Uterus (tissue), 2 donors: ENCODE measurements at regions not wholly inside any gene's neighbourhood (a gene's known extent, or its start where the extent isn't known, plus 50 kb on each side); places are given as distances from the start of the nearest gene placed in this dataset.

ENCODE experiments used
- POLR2A ChIP-seq, 2 donors: fragments of 450-650 bp; IDR thresholded peaks; one replicate each; pipeline ENCODE4 v1.6.1; 2016; ENCODE audit warnings: antibody characterized with exemption in 2 of 2, mild to moderate bottlenecking in 1 of 2, moderate library complexity in 1 of 2
- TF ChIP-seq, protein P1 (sequence below), 4 experiments: fragments of 200-600 bp in 2 of 4; fragments of 450-650 bp in 2 of 4; sonication (generic) in 2 of 4; IDR thresholded peaks; one replicate each; pipeline ENCODE4 v1.5.1; 2016 to 2019; ENCODE audit warnings: antibody characterized with exemption in 4 of 4, mild to moderate bottlenecking in 2 of 4, moderate library complexity in 1 of 4

DNA sequence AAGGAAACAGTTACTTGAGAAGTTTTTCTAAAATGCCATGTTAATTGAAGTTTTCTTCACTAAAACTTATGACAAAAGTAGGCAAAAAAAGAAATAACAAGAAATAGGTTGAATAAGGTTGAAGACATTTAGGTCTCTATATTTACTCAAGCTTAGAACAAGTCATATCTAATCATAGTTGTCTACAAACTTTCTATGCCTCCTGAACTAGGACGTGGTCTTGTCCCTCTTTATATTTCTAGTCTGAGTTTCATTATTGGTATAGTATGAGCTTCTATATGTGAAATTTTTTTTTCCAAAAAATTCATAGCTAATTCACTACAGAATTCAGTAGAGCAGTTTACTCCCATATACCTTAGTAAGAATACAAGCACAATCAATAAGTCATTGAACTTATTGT lies 836.4 kb downstream of the SLITRK6 start:
- TF ChIP-seq, protein P1, sequence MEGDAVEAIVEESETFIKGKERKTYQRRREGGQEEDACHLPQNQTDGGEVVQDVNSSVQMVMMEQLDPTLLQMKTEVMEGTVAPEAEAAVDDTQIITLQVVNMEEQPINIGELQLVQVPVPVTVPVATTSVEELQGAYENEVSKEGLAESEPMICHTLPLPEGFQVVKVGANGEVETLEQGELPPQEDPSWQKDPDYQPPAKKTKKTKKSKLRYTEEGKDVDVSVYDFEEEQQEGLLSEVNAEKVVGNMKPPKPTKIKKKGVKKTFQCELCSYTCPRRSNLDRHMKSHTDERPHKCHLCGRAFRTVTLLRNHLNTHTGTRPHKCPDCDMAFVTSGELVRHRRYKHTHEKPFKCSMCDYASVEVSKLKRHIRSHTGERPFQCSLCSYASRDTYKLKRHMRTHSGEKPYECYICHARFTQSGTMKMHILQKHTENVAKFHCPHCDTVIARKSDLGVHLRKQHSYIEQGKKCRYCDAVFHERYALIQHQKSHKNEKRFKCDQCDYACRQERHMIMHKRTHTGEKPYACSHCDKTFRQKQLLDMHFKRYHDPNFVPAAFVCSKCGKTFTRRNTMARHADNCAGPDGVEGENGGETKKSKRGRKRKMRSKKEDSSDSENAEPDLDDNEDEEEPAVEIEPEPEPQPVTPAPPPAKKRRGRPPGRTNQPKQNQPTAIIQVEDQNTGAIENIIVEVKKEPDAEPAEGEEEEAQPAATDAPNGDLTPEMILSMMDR (IDR thresholded peaks at IDR 0.05) = no peak
- no peak for TF ChIP-seq POLR2A (IDR thresholded peaks at IDR 0.05)
